GM12891 (cell line): ENCODE measurements at regions not wholly inside any gene's neighbourhood (a gene's known extent, or its start where the extent isn't known, plus 50 kb on each side); places are given as distances from the start of the nearest gene placed in this dataset.

Experiments
- PAX5 ChIP-seq: IDR thresholded peaks from 2 replicates; pipeline ENCODE4 v1.6.1; 2011; ENCODE audit warnings: low read length, moderate library complexity, mild to moderate bottlenecking; ENCODE audit not compliant: insufficient read depth, severe bottlenecking
- POLR2A ChIP-seq: IDR thresholded peaks from 2 replicates; pipeline ENCODE4 v1.6.1; 2011; ENCODE audit warnings: low read depth, low read length, control low read depth
- POLR2AphosphoS5 ChIP-seq: IDR thresholded peaks from 2 replicates; pipeline ENCODE4 v1.6.1; 2011; ENCODE audit warnings: low read depth, low read length, control low read depth
- POU2F2 ChIP-seq: IDR thresholded peaks from 2 replicates; pipeline ENCODE4 v1.6.1; 2011; ENCODE audit warnings: low read depth, mild to moderate bottlenecking, control low read depth, low read length, moderate library complexity
- SPI1 ChIP-seq: IDR thresholded peaks from 2 replicates; pipeline ENCODE4 v1.6.1; 2011; ENCODE audit warnings: low read depth, low read length, control low read depth
- TAF1 ChIP-seq: IDR thresholded peaks from 2 replicates; pipeline ENCODE4 v1.6.1; 2011; ENCODE audit warnings: low read depth, low read length, control low read depth

- TF ChIP-seq SPI1 (no peak), TAF1 (no peak), POLR2AphosphoS5 (no peak), POLR2A (no peak), POU2F2 (no peak), PAX5 (no peak)
Observed at GRCh38 chr4:141922236-141922635, 285.9 kb downstream of the IL15 start.
